Activated B cell treated with CpG ODN at 0.5 μM for 24 hours (primary cell): ENCODE measurements at regions not wholly inside any gene's neighbourhood (a gene's known extent, or its start where the extent isn't known, plus 50 kb on each side); places are given as distances from the start of the nearest gene placed in this dataset.
"Not testable (repeated sequence)": the region's sequence is repeated elsewhere in the genome, so short reads cannot be mapped to it uniquely, and the experiment has no call there.

ENCODE experiments used
- ATAC-seq: fragments of 200-7000 bp; cut with Tn5 transposase; one replicate; pipeline ENCODE4 v1.10.0; 2021; ENCODE audit warnings: low read depth, mild to moderate bottlenecking, moderate library complexity
- CTCF ChIA-PET: fragments of 350-600 bp; sonication (Branson Sonifier 250); formaldehyde crosslinking; loops from one replicate; lab custom pipeline; 2021; ENCODE audit warnings: antibody characterized with exemption; lab: Charles Lee
- POLR2A ChIA-PET: fragments of 350-600 bp; sonication (Branson Sonifier 250); formaldehyde crosslinking; loops from one replicate; lab custom pipeline; 2021; ENCODE audit warnings: antibody characterized with exemption; lab: Charles Lee
- DNase-seq: peaks from one replicate; pipeline ENCODE4 v3.0.0; 2022
- H3K27ac Mint-ChIP-seq: one replicate; pipeline ENCODE4 v1.8.0; 2020; ENCODE audit warnings: mixed read lengths
- H3K27me3 Mint-ChIP-seq: one replicate; pipeline ENCODE4 v1.8.0; 2021; ENCODE audit warnings: mixed read lengths
- H3K36me3 Mint-ChIP-seq: one replicate; pipeline ENCODE4 v1.8.0; 2021; ENCODE audit warnings: low read depth, mixed read lengths
- H3K4me1 Mint-ChIP-seq: one replicate; pipeline ENCODE4 v1.8.0; 2021; ENCODE audit warnings: mixed read lengths
- H3K4me3 Mint-ChIP-seq: one replicate; pipeline ENCODE4 v1.8.0; 2020; ENCODE audit warnings: mild to moderate bottlenecking, mixed read lengths
- H3K9me3 Mint-ChIP-seq: one replicate; pipeline ENCODE4 v1.8.0; 2020; ENCODE audit warnings: mixed read lengths
- CTCF ChIP-seq: fragments of 200-600 bp; IDR thresholded peaks from one replicate; pipeline ENCODE4 v1.8.0; 2022; ENCODE audit warnings: antibody characterized with exemption, mild to moderate bottlenecking
- intact Hi-C: fragments of 100-400 bp; cut with micrococcal nuclease; formaldehyde crosslinking; loops from one replicate; pipeline ENCODE4 v1.15.1; 2024

DNA sequence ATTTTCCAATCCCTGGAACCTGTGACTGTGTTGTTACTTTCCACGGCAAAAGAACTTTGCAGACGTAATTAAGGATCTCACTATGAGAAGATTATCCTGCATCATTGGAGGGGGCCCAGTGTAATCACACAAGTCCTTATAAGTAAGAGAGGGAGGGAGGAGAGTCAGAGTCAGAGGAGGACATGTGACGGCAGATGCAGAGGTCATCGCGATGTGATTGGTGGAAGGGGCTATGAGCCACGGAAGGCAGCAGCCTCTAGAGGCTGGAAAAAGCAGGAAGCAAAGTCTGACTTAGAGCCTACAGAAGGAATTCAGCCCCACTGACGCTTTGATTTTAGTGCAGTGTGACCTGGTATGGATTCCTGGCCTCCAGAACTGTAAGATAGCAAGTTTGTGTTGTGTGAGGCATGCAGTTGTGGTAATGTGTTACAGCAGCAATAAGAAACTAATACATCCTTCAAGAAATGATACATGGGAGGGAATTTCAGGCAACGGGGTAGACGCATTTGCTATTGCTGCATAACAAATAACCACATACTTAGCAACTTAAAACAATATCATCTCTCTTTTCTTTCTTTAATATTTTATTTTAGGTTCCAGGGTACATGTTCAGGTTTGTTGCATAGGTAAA, 112.7 kb upstream of the SERPINE2 start:
- DNase-seq (no peak), ATAC-seq (no peak)
- ChIA-PET CTCF (no interaction called here), POLR2A (no interaction called here)
- Mint-ChIP-seq H3K36me3 (no peaks in the 10 kb centered on the region), H3K4me1 (no peaks in the 10 kb centered on the region), H3K4me3 (no peak overlapping the region), H3K27me3 (peaks cover 8% of the 10 kb centered on the region), H3K9me3 (no peaks in the 10 kb centered on the region), H3K27ac (no peak overlapping the region)
- intact Hi-C loops = no loop called here
- TF ChIP-seq CTCF = no peak

- ChIA-PET CTCF (no interaction called here), POLR2A (no interaction called here)
- no peak for TF ChIP-seq CTCF
- Mint-ChIP-seq H3K9me3 (no peaks in the 10 kb centered on the region), H3K36me3 (no peaks in the 10 kb centered on the region), H3K4me3 (no peak overlapping the region), H3K27ac (no peak overlapping the region), H3K4me1 (no peaks in the 10 kb centered on the region), H3K27me3 (peaks cover 8% of the 10 kb centered on the region)
- intact Hi-C loops = no loop called here
- DNase-seq (no peak), ATAC-seq (no peak)
Observed at GRCh38 chr2:224151161-224151560, 112.1 kb upstream of the SERPINE2 start.

GRCh38 chr2:224148058-224148457, 109.0 kb upstream of the SERPINE2 start:
- H3K4me3 Mint-ChIP-seq, ATAC-seq, H3K9me3 Mint-ChIP-seq, H3K4me1 Mint-ChIP-seq, H3K27me3 Mint-ChIP-seq, intact Hi-C loops, H3K27ac Mint-ChIP-seq, CTCF ChIA-PET, DNase-seq, POLR2A ChIA-PET, H3K36me3 Mint-ChIP-seq: not testable (repeated sequence)

DNA sequence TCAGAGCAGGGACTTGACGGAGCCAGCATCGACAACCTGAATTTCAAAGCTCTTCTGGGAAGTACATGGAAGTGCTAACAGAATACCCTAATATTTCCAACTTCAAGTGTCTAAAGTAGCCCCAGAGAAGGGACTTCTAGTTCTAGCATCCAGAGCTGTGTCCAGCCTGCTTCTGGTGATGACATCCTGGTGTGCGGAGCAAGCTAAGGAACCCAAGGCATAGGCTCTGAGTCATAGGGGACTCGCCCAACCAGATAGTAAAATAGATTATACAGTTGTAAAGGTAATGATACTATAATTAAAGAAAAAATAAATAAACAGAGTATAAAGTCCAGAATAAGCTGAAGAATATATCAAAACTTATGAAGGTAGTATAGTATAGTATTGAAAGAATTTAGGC, 108.1 kb upstream of the SERPINE2 start:
- DNase-seq (no peak), ATAC-seq (no peak)
- Mint-ChIP-seq H3K4me3 (no peak overlapping the region), H3K27ac (no peak overlapping the region), H3K4me1 (no peaks in the 10 kb centered on the region), H3K27me3 (peaks cover 12% of the 10 kb centered on the region), H3K9me3 (no peaks in the 10 kb centered on the region), H3K36me3 (no peaks in the 10 kb centered on the region)
- intact Hi-C loops = no loop called here
- TF ChIP-seq CTCF = no peak
- ChIA-PET POLR2A (no interaction called here), CTCF (no interaction called here)

GRCh38 chr2:224146356-224147160, 107.5 kb upstream of the SERPINE2 start:
- H3K9me3 Mint-ChIP-seq = no peaks in the 10 kb centered on the region
- no peaks in the 10 kb centered on the region for H3K36me3 Mint-ChIP-seq
- ChIA-PET POLR2A (no interaction called here), CTCF (no interaction called here)
- no peak for TF ChIP-seq CTCF
- H3K4me3 Mint-ChIP-seq = no peak overlapping the region
- ATAC-seq (no peak), DNase-seq (no peak)
- intact Hi-C loops = no loop called here
- H3K4me1 Mint-ChIP-seq = no peaks in the 10 kb centered on the region
- peaks cover 12% of the 10 kb centered on the region for H3K27me3 Mint-ChIP-seq
- no peak overlapping the region for H3K27ac Mint-ChIP-seq
